Fibroblast of lung (primary cell): ENCODE measurements at regions not wholly inside any gene's neighbourhood (a gene's known extent, or its start where the extent isn't known, plus 50 kb on each side); places are given as distances from the start of the nearest gene placed in this dataset.

ENCODE experiments used
- DNase-seq, 2 donors: peaks; one replicate each; pipeline versions ENCODE4 v3.0.0 to v3.0.0-alpha.2; 2010; ENCODE audit warnings: low read depth in 2 of 2
- H2AFZ ChIP-seq: 2 replicates; pipeline ENCODE4 v1.5.1; 2012; ENCODE audit warnings: low read length, control low read depth, inconsistent platforms
- H3K27ac ChIP-seq: 2 replicates; pipeline ENCODE4 v1.5.1; 2011; ENCODE audit warnings: low read length, control low read depth; ENCODE audit not compliant: insufficient read depth
- H3K27me3 ChIP-seq: 2 replicates; pipeline ENCODE4 v1.5.1; 2011; ENCODE audit warnings: mild to moderate bottlenecking, low read length; ENCODE audit not compliant: control insufficient read depth, insufficient read depth
- H3K36me3 ChIP-seq: 2 replicates; pipeline ENCODE4 v1.5.1; 2011; ENCODE audit warnings: low read length; ENCODE audit not compliant: control insufficient read depth, insufficient read depth
- H3K4me1 ChIP-seq: 2 replicates; pipeline ENCODE4 v1.5.1; 2011; ENCODE audit warnings: low read length; ENCODE audit not compliant: control insufficient read depth, insufficient read depth; ENCODE audit errors: extremely low read depth
- H3K4me2 ChIP-seq: 2 replicates; pipeline ENCODE4 v1.5.1; 2011; ENCODE audit warnings: low read length, control low read depth; ENCODE audit not compliant: insufficient read depth; ENCODE audit errors: extremely low read depth
- H3K4me3 ChIP-seq, 4 experiments: fragments of 200-600 bp in 1 of 4; sonication (generic) in 1 of 4; replicated peaks in 1 of 4; 2 replicates each; pipeline ENCODE4 v1.5.1; 2011 to 2016; ENCODE audit warnings: low read length in 4 of 4, low read depth in 3 of 4, mild to moderate bottlenecking in 3 of 4, control low read depth in 2 of 4, inconsistent platforms in 1 of 4, mixed read lengths in 1 of 4; ENCODE audit not compliant: insufficient read depth in 1 of 4; ENCODE audit errors: control extremely low read depth in 1 of 4
- H3K79me2 ChIP-seq: 2 replicates; pipeline ENCODE4 v1.5.1; 2012; ENCODE audit warnings: mild to moderate bottlenecking, low read length, inconsistent platforms; ENCODE audit not compliant: control insufficient read depth, insufficient read depth
- H3K9ac ChIP-seq: 2 replicates; pipeline ENCODE4 v1.5.1; 2011; ENCODE audit warnings: mild to moderate bottlenecking, low read length, control low read depth; ENCODE audit not compliant: insufficient read depth
- H3K9me3 ChIP-seq: 2 replicates; pipeline ENCODE4 v1.5.1; 2012; ENCODE audit warnings: low read depth, low read length; ENCODE audit not compliant: control insufficient read depth, insufficient read depth
- H4K20me1 ChIP-seq: 2 replicates; pipeline ENCODE4 v1.5.1; 2011; ENCODE audit warnings: low read length; ENCODE audit not compliant: control insufficient read depth, insufficient read depth; ENCODE audit errors: extremely low read depth
- CTCF ChIP-seq, 2 donors: IDR thresholded peaks in 1 of 2; conservative IDR thresholded peaks in 1 of 2; 1 replicate in 1 of 2; 2 replicates in 1 of 2; pipeline ENCODE4 v1.5.1; 2011 to 2012; ENCODE audit warnings: low read length in 2 of 2, control low read depth in 1 of 2, inconsistent platforms in 1 of 2, low read depth in 1 of 2, mild to moderate bottlenecking in 1 of 2
- EZH2 ChIP-seq: IDR thresholded peaks from 2 replicates; pipeline ENCODE4 v1.5.1; 2012; ENCODE audit warnings: low read length, control low read depth, mild to moderate bottlenecking; ENCODE audit errors: missing control alignments

GRCh38 chr14:101189962-101190560 lies 286.5 kb upstream of the RTL1 start:
- Histone ChIP-seq H4K20me1 (no peaks in the 10 kb centered on the region), H3K79me2 (no peaks in the 10 kb centered on the region), H3K9ac (no peak overlapping the region), H3K4me1 (no peaks in the 10 kb centered on the region), H2AFZ (no peak overlapping the region), H3K4me3 (no peak overlapping the region), H3K27ac (no peak overlapping the region), H3K4me2 (no peak overlapping the region), H3K36me3 (no peaks in the 10 kb centered on the region), H3K9me3 (no peaks in the 10 kb centered on the region), H3K27me3 (no peaks in the 10 kb centered on the region)
- TF ChIP-seq EZH2 (no peak), CTCF (conservative IDR thresholded peaks at IDR 0.05 in 1 of 2, IDR thresholded peaks at IDR 0.05 in 1 of 2; ENCODE audit: low read depth in 1 of 2, low read length in 2 of 2) (no peak)
- no peak for DNase-seq

GRCh38 chr14:101191101-101191720 lies 287.7 kb upstream of the RTL1 start:
- no peaks in the 10 kb centered on the region for H3K36me3 ChIP-seq
- H3K4me1 ChIP-seq = no peaks in the 10 kb centered on the region
- H3K9ac ChIP-seq = no peak overlapping the region
- H2AFZ ChIP-seq = no peak overlapping the region
- DNase-seq = no peak
- no peaks in the 10 kb centered on the region for H3K79me2 ChIP-seq
- H3K4me2 ChIP-seq = no peak overlapping the region
- H3K9me3 ChIP-seq = no peaks in the 10 kb centered on the region
- no peaks in the 10 kb centered on the region for H3K27me3 ChIP-seq
- H3K27ac ChIP-seq = no peak overlapping the region
- no peaks in the 10 kb centered on the region for H4K20me1 ChIP-seq
- no peak overlapping the region for H3K4me3 ChIP-seq
- TF ChIP-seq EZH2 (no peak), CTCF (conservative IDR thresholded peaks at IDR 0.05 in 1 of 2, IDR thresholded peaks at IDR 0.05 in 1 of 2; ENCODE audit: low read depth in 1 of 2, low read length in 2 of 2) (no peak)

- TF ChIP-seq EZH2 = no peak
- TF ChIP-seq CTCF (conservative IDR thresholded peaks at IDR 0.05 in 1 of 2, IDR thresholded peaks at IDR 0.05 in 1 of 2; ENCODE audit: low read depth in 1 of 2, low read length in 2 of 2) = no peak
- Histone ChIP-seq H2AFZ (no peak overlapping the region), H3K4me1 (no peaks in the 10 kb centered on the region), H3K4me3 (no peak overlapping the region), H3K79me2 (no peaks in the 10 kb centered on the region), H3K36me3 (no peaks in the 10 kb centered on the region), H3K4me2 (no peak overlapping the region), H3K9ac (no peak overlapping the region), H3K27me3 (no peaks in the 10 kb centered on the region), H3K9me3 (no peaks in the 10 kb centered on the region), H4K20me1 (no peaks in the 10 kb centered on the region), H3K27ac (no peak overlapping the region)
- no peak for DNase-seq
Observed at GRCh38 chr14:101191721-101192660, 288.5 kb upstream of the RTL1 start.
